Vagina (tissue), 2 donors: ENCODE measurements at regions not wholly inside any gene's neighbourhood (a gene's known extent, or its start where the extent isn't known, plus 50 kb on each side); places are given as distances from the start of the nearest gene placed in this dataset.

Experiments used
- DNase-seq, 2 donors: peaks; one replicate each; pipeline ENCODE4 v3.0.0-alpha.2; 2017; ENCODE audit errors: extremely low spot score in 2 of 2
- H3K27ac ChIP-seq: fragments of 200-600 bp; sonication (generic); one replicate; pipeline ENCODE4 v1.5.1; 2019
- H3K27me3 ChIP-seq: fragments of 200-600 bp; sonication (generic); one replicate; pipeline ENCODE4 v1.5.1; 2019
- H3K36me3 ChIP-seq, 2 donors: fragments of 200-600 bp; sonication (generic); one replicate each; pipeline ENCODE4 v1.5.1; 2017 to 2019
- H3K4me1 ChIP-seq: fragments of 200-600 bp; sonication (generic); one replicate; pipeline ENCODE4 v1.5.1; 2019
- H3K4me3 ChIP-seq, 2 donors: fragments of 200-600 bp; sonication (generic); 1 replicate in 1 of 2; 2 replicates in 1 of 2; pipeline ENCODE4 v1.5.1; 2016 to 2019
- H3K9me3 ChIP-seq: fragments of 200-600 bp; sonication (generic); one replicate; pipeline ENCODE4 v1.5.1; 2019
- CTCF ChIP-seq, 3 experiments: fragments of 450-650 bp in 2 of 3; fragments of 200-600 bp in 1 of 3; sonication (generic) in 1 of 3; IDR thresholded peaks; one replicate each; pipeline ENCODE4 v1.5.1; 2017 to 2019; ENCODE audit warnings: antibody characterized with exemption in 3 of 3, mild to moderate bottlenecking in 2 of 3, moderate library complexity in 2 of 3
- POLR2A ChIP-seq, 2 donors: fragments of 450-650 bp; IDR thresholded peaks; one replicate each; pipeline ENCODE4 v1.6.1; 2017; ENCODE audit warnings: antibody characterized with exemption in 2 of 2, mild to moderate bottlenecking in 2 of 2, moderate library complexity in 2 of 2
- POLR2AphosphoS5 ChIP-seq, 2 donors: sonication (generic); formaldehyde crosslinking; IDR thresholded peaks; one replicate each; pipeline ENCODE4 v1.9.0; 2017; ENCODE audit warnings: antibody characterized with exemption in 2 of 2, mild to moderate bottlenecking in 2 of 2, low read depth in 1 of 2; ENCODE audit not compliant: insufficient read depth in 1 of 2
- intact Hi-C: fragments of 100-400 bp; cut with DNase I; formaldehyde crosslinking; loops from one replicate; pipeline ENCODE4 v1.15.1; 2023

- no peak for DNase-seq
- no peaks in the 10 kb centered on the region for H3K27me3 ChIP-seq
- H3K9me3 ChIP-seq, result no peaks in the 10 kb centered on the region
- H3K36me3 ChIP-seq, result no peaks in the 10 kb centered on the region
- no peak overlapping the region for H3K27ac ChIP-seq
- no peak for TF ChIP-seq POLR2A (IDR thresholded peaks at IDR 0.05)
- TF ChIP-seq POLR2AphosphoS5 (IDR thresholded peaks at IDR 0.05; ENCODE audit: insufficient read depth in 1 of 2, low read depth in 1 of 2), result no peak
- no peak for TF ChIP-seq CTCF (IDR thresholded peaks at IDR 0.05)
- intact Hi-C loops, result no loop called here
- no peaks in the 10 kb centered on the region for H3K4me1 ChIP-seq
- H3K4me3 ChIP-seq, result no peak overlapping the region
These were observed 86.9 kb upstream of the PTCHD4 start for GRCh38 chr6:48197941-48198340.

GRCh38 chr6:48194596-48195295, 83.7 kb upstream of the PTCHD4 start:
- Histone ChIP-seq H3K36me3 (no peaks in the 10 kb centered on the region), H3K27me3 (no peaks in the 10 kb centered on the region), H3K9me3 (no peaks in the 10 kb centered on the region), H3K4me3 (no peak overlapping the region), H3K4me1 (no peaks in the 10 kb centered on the region), H3K27ac (no peak overlapping the region)
- TF ChIP-seq POLR2A (IDR thresholded peaks at IDR 0.05), result no peak
- TF ChIP-seq CTCF (IDR thresholded peaks at IDR 0.05), result no peak
- TF ChIP-seq POLR2AphosphoS5 (IDR thresholded peaks at IDR 0.05; ENCODE audit: insufficient read depth in 1 of 2, low read depth in 1 of 2), result no peak
- DNase-seq, result no peak
- intact Hi-C loops, result no loop called here

DNA sequence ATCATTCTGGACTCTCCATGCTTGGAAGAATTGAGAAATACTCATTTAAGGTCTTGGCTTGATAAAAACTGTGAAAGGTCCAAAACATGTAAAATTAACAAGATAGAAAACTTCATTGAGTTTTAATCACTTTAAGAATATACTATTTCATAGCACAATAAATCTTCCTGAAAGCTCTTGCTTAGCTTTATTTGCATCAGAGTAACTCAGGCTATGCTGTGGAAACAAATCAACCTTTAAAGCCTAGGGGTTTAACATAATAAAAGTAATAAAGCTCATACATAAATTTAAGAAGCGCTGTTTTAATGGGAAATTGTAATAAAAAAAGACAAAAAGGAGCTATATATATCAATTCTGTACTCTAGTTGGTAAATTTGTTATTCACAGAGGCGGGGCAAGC, 77.2 kb upstream of the PTCHD4 start:
- TF ChIP-seq POLR2A (IDR thresholded peaks at IDR 0.05) (no peak), CTCF (IDR thresholded peaks at IDR 0.05) (no peak)
- intact Hi-C loops, result no loop called here
- H3K27me3 ChIP-seq, result no peaks in the 10 kb centered on the region

DNA sequence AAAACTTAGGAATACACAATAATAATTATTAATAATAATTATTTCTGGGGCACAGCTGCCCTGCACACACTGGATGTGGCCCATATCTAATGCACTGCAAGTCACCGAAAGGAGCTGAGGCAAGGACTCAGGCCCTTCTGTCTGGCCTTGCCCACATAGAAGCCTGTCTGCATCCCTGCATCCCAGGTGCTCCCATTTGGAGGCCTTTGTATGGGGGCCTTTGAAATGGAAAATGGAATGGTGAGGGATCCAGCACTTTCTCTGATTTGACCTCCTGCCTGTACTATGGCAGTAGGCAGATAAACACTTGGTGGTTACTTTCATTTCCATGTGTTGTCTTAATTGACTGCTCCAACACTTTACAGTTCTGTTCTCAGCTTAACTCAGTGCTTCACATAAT, 75.7 kb upstream of the PTCHD4 start:
- no peaks in the 10 kb centered on the region for H3K9me3 ChIP-seq
- no peak overlapping the region for H3K27ac ChIP-seq
- H3K27me3 ChIP-seq, result no peaks in the 10 kb centered on the region
- no peaks in the 10 kb centered on the region for H3K36me3 ChIP-seq
- intact Hi-C loops, result no loop called here
- no peak for TF ChIP-seq POLR2A (IDR thresholded peaks at IDR 0.05)
- no peak for TF ChIP-seq CTCF (IDR thresholded peaks at IDR 0.05)
- no peak for TF ChIP-seq POLR2AphosphoS5 (IDR thresholded peaks at IDR 0.05; ENCODE audit: insufficient read depth in 1 of 2, low read depth in 1 of 2)
- no peak for DNase-seq
- H3K4me3 ChIP-seq, result no peak overlapping the region
- no peaks in the 10 kb centered on the region for H3K4me1 ChIP-seq

More for the DNA sequence above, 77.2 kb upstream of the PTCHD4 start:
- H3K27ac ChIP-seq, result no peak overlapping the region
- no peaks in the 10 kb centered on the region for H3K9me3 ChIP-seq
- no peak for DNase-seq
- no peaks in the 10 kb centered on the region for H3K4me1 ChIP-seq
- H3K36me3 ChIP-seq, result no peaks in the 10 kb centered on the region
- H3K4me3 ChIP-seq, result no peak overlapping the region

- no peaks in the 10 kb centered on the region for H3K9me3 ChIP-seq
- no peak overlapping the region for H3K27ac ChIP-seq
- no peaks in the 10 kb centered on the region for H3K4me1 ChIP-seq
- no peak for TF ChIP-seq POLR2A (IDR thresholded peaks at IDR 0.05)
- no peak for TF ChIP-seq POLR2AphosphoS5 (IDR thresholded peaks at IDR 0.05; ENCODE audit: insufficient read depth in 1 of 2, low read depth in 1 of 2)
- no peak for TF ChIP-seq CTCF (IDR thresholded peaks at IDR 0.05)
- intact Hi-C loops, result no loop called here
- no peaks in the 10 kb centered on the region for H3K27me3 ChIP-seq
- H3K4me3 ChIP-seq, result no peak overlapping the region
- no peak for DNase-seq
- H3K36me3 ChIP-seq, result no peaks in the 10 kb centered on the region
These were observed 73.7 kb upstream of the PTCHD4 start for GRCh38 chr6:48184648-48185047.
